Testis (tissue), 2 donors: ENCODE measurements at regions not wholly inside any gene's neighbourhood (a gene's known extent, or its start where the extent isn't known, plus 50 kb on each side); places are given as distances from the start of the nearest gene placed in this dataset.

ENCODE experiments used
- POLR2A ChIP-seq: fragments of 450-650 bp; IDR thresholded peaks from one replicate; pipeline ENCODE4 v1.6.1; 2017; ENCODE audit warnings: antibody characterized with exemption, mild to moderate bottlenecking, moderate library complexity
- TF ChIP-seq, protein P1 (sequence below), 3 experiments: fragments of 450-650 bp in 2 of 3; fragments of 200-600 bp in 1 of 3; sonication (generic) in 1 of 3; IDR thresholded peaks; one replicate each; pipeline ENCODE4 v1.5.1; 2016 to 2019; ENCODE audit warnings: antibody characterized with exemption in 3 of 3, mild to moderate bottlenecking in 2 of 3, moderate library complexity in 1 of 3

- TF ChIP-seq, protein P1, sequence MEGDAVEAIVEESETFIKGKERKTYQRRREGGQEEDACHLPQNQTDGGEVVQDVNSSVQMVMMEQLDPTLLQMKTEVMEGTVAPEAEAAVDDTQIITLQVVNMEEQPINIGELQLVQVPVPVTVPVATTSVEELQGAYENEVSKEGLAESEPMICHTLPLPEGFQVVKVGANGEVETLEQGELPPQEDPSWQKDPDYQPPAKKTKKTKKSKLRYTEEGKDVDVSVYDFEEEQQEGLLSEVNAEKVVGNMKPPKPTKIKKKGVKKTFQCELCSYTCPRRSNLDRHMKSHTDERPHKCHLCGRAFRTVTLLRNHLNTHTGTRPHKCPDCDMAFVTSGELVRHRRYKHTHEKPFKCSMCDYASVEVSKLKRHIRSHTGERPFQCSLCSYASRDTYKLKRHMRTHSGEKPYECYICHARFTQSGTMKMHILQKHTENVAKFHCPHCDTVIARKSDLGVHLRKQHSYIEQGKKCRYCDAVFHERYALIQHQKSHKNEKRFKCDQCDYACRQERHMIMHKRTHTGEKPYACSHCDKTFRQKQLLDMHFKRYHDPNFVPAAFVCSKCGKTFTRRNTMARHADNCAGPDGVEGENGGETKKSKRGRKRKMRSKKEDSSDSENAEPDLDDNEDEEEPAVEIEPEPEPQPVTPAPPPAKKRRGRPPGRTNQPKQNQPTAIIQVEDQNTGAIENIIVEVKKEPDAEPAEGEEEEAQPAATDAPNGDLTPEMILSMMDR (IDR thresholded peaks at IDR 0.05), result no peak
- no peak for TF ChIP-seq POLR2A
Measured at GRCh38 chr15:77859491-77860060, 217.9 kb downstream of the TBC1D2B start.
